22Rv1 (cell line): ENCODE measurements at regions not wholly inside any gene's neighbourhood (a gene's known extent, or its start where the extent isn't known, plus 50 kb on each side); places are given as distances from the start of the nearest gene placed in this dataset.

Experiments used
- H3K27ac ChIP-seq: fragments of 450-650 bp; 2 replicates; pipeline ENCODE4 v1.5.1; 2017
- CTCF ChIP-seq: fragments of 450-650 bp; IDR thresholded peaks from 2 replicates; pipeline ENCODE4 v1.5.1; 2017; ENCODE audit warnings: mild to moderate bottlenecking
- ZFX ChIP-seq: fragments of 450-650 bp; IDR thresholded peaks from 2 replicates; pipeline ENCODE4 v1.6.1; 2017; ENCODE audit warnings: antibody characterized with exemption, borderline replicate concordance

DNA sequence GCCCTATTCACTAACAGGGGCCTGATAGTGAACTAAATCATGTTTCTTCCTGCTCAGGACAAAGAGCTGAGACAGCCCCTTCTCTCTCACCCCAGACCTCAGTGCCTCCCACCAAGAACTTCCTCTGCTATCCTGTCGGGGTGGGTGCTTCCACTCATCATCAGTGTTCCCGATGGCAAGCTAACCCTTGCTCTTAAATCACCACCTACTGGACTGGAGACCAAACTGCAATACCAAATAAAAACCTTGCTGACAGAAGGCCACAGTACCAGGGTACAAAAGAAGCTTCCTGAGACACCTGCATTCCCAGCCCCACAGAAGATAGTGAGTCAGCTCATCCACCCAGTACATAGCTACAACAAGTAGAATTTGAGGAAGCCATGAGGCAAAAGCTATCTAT is 799.5 kb downstream of the LTN1 start:
- TF ChIP-seq ZFX (no peak), CTCF (0 out of 2 replicates have a peak, but pooled peaks have one; percentile 11)

GRCh38 chr21:28186604-28187003 is 806.1 kb downstream of the LTN1 start:
- TF ChIP-seq CTCF (no peak), ZFX (no peak)
- no peak overlapping the region for H3K27ac ChIP-seq

More for the DNA sequence above, 799.5 kb downstream of the LTN1 start:
- H3K27ac ChIP-seq: no peak overlapping the region

DNA sequence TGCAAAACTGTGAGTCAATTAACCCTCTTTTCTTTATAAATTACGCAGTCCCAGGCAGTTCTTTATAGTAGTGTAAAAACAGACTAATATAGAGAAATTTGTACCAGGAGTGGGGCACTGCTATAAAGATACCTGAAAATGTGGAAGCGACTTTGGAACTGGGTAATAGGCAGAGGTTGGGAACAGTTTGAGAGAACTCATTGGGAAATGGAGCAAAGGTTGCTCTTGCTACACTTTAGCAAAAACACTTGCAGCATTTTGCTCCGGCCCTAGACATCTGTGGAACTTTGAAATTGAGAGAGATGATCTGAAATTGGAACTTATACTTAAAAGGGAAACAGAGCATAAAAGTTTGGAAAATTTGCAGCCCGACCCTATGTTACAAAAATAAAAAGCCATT is 810.9 kb downstream of the LTN1 start:
- no peak for TF ChIP-seq ZFX
- no peak for TF ChIP-seq CTCF
- H3K27ac ChIP-seq: no peak overlapping the region

DNA sequence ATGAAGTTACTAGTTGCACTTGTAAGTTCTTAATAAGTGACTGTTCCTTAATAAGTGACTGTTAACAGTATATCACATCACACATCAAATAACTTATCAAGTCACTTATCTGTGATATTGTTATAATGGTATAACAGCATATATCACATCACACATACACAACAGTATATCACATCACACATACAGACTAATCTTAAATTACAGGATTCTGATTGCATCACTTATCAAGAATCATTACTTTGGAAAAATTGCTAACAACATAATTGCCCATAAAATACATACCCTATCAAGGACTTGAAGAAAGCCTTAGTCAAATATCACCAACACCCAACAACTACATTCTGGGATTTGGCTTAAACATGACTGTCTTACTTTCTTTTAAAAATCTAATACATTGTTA is 813.5 kb downstream of the LTN1 start:
- TF ChIP-seq CTCF (no peak), ZFX (no peak)
- H3K27ac ChIP-seq: no peak overlapping the region

- TF ChIP-seq CTCF (no peak), ZFX (no peak)
- H3K27ac ChIP-seq: no peak overlapping the region
Observed at GRCh38 chr21:28177124-28177523, 815.6 kb downstream of the LTN1 start.

GRCh38 chr21:28174701-28175100 is 818.0 kb downstream of the LTN1 start:
- no peak for TF ChIP-seq CTCF
- no peak for TF ChIP-seq ZFX
- H3K27ac ChIP-seq: no peak overlapping the region

DNA sequence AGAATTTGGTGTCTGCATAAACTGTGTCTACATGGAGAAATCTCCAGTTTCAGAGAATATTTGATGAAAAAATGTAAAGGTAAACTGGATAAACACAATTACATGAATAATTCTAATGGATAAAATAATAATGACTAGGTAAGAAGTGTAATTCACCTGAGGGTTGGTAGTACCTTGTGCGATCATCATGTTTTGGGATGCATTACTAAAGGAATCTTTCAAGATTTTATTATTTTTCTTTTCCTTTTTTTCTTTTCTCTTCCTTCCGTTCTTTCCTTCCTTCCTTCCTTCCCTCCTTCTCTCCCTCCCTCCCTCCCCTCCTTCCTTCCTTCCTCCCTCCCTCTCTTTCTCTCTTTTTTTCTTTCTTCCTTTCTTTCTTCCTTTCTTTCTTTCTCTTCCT is 818.7 kb downstream of the LTN1 start:
- TF ChIP-seq CTCF (no peak), ZFX (no peak)
- no peak overlapping the region for H3K27ac ChIP-seq
